WTC11 (cell line): ENCODE measurements at regions not wholly inside any gene's neighbourhood (a gene's known extent, or its start where the extent isn't known, plus 50 kb on each side); places are given as distances from the start of the nearest gene placed in this dataset.

Experiments
- ATAC-seq: fragments of 200-7000 bp; cut with Tn5 transposase; 2 replicates; pipeline ENCODE4 v1.10.0; 2021; ENCODE audit warnings: mild to moderate bottlenecking, moderate library complexity
- CTCF ChIA-PET: fragments of 300-600 bp; sonication (Branson Sonifier 250); formaldehyde crosslinking; loops from one replicate; lab custom pipeline; 2021; ENCODE audit warnings: antibody characterized with exemption; lab: Charles Lee
- POLR2A ChIA-PET: fragments of 350-600 bp; sonication (Branson Sonifier 250); formaldehyde crosslinking; loops from one replicate; lab custom pipeline; 2021; ENCODE audit warnings: antibody characterized with exemption; lab: Charles Lee
- DNase-seq: peaks from one replicate; pipeline ENCODE4 v3.0.0; 2021; ENCODE audit warnings: low spot score
- H3K27ac Mint-ChIP-seq: 2 replicates; pipeline ENCODE4 v1.8.0; 2021; ENCODE audit warnings: mixed read lengths
- H3K27me3 Mint-ChIP-seq: 2 replicates; pipeline ENCODE4 v1.8.0; 2021; ENCODE audit warnings: low read depth, mild to moderate bottlenecking, moderate library complexity, mixed read lengths
- H3K36me3 Mint-ChIP-seq: 2 replicates; pipeline ENCODE4 v1.8.0; 2021; ENCODE audit warnings: mixed read lengths
- H3K4me1 Mint-ChIP-seq: 2 replicates; pipeline ENCODE4 v1.8.0; 2022; ENCODE audit warnings: mixed read lengths
- H3K4me3 Mint-ChIP-seq: 2 replicates; pipeline ENCODE4 v1.8.0; 2021; ENCODE audit warnings: mild to moderate bottlenecking, moderate library complexity, mixed read lengths
- H3K9me3 Mint-ChIP-seq: 2 replicates; pipeline ENCODE4 v1.8.0; 2021; ENCODE audit warnings: mixed read lengths
- ETV6 ChIP-seq: sonication (generic); formaldehyde crosslinking; IDR thresholded peaks from 2 replicates; pipeline ENCODE4 v1.8.1; 2022; ENCODE audit warnings: mild to moderate bottlenecking, missing genetic modification reagents
- OVOL2 ChIP-seq: fragments of 250-450 bp; sonication (Bioruptor Pico); IDR thresholded peaks from 2 replicates; pipeline ENCODE4 v1.9.0; 2021; ENCODE audit warnings: mild to moderate bottlenecking, borderline replicate concordance
- TEAD1 ChIP-seq: sonication (generic); formaldehyde crosslinking; IDR thresholded peaks from 2 replicates; pipeline ENCODE4 v1.8.0; 2022; ENCODE audit warnings: mild to moderate bottlenecking, missing genetic modification reagents
- TP53 ChIP-seq: sonication (generic); formaldehyde crosslinking; IDR thresholded peaks from 2 replicates; pipeline ENCODE4 v1.8.1; 2023; ENCODE audit warnings: mild to moderate bottlenecking, missing genetic modification reagents
- ZBTB21 ChIP-seq: sonication (generic); formaldehyde crosslinking; IDR thresholded peaks from 2 replicates; pipeline ENCODE4 v1.8.1; 2023; ENCODE audit warnings: mild to moderate bottlenecking, missing genetic modification reagents, borderline replicate concordance
- ZNF219 ChIP-seq: sonication (generic); formaldehyde crosslinking; IDR thresholded peaks from 2 replicates; pipeline ENCODE4 v1.8.0; 2023; ENCODE audit warnings: missing genetic modification reagents, mild to moderate bottlenecking, borderline replicate concordance
- ZNF396 ChIP-seq: fragments of 250-450 bp; sonication (Bioruptor Pico); IDR thresholded peaks from 2 replicates; pipeline ENCODE4 v1.8.0; 2021; ENCODE audit warnings: mild to moderate bottlenecking, moderate library complexity, borderline replicate concordance
- TF ChIP-seq, protein P1 (sequence below): sonication (generic); formaldehyde crosslinking; IDR thresholded peaks from 2 replicates; pipeline ENCODE4 v1.8.1; 2022; ENCODE audit warnings: missing genetic modification reagents, borderline replicate concordance
- TF ChIP-seq, protein P2 (sequence below): fragments of 200-600 bp; IDR thresholded peaks from 2 replicates; pipeline ENCODE4 v1.8.0; 2022; ENCODE audit warnings: antibody characterized with exemption
- TF ChIP-seq, protein P3 (sequence below): sonication (generic); formaldehyde crosslinking; IDR thresholded peaks from 2 replicates; pipeline ENCODE4 v1.8.0; 2023; ENCODE audit warnings: mild to moderate bottlenecking, missing genetic modification reagents
- TF ChIP-seq, protein P4 (sequence below): sonication (generic); formaldehyde crosslinking; IDR thresholded peaks from 2 replicates; pipeline ENCODE4 v1.8.1; 2023; ENCODE audit warnings: mild to moderate bottlenecking, missing genetic modification reagents, borderline replicate concordance

DNA sequence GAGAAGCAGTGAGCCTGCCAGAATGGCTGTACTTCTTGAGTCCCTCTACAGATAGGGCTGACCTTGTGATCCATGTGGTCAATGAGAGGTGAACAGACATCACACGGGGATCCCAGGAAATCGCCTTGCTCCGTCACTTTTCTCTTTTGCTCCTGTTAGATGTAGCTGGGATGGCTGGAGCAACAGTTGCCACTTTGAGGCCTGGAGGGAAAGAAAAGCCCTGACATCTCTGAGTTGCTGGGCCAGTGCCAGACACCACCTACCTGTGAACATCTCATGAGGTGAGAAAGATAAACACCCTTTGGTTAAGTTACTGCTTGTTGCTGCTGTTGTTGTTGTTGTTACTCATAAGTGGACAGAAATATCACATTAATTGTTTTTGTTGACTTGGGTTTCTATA, 840.3 kb downstream of the TBC1D22A start (continued):
- TF ChIP-seq, protein P1, sequence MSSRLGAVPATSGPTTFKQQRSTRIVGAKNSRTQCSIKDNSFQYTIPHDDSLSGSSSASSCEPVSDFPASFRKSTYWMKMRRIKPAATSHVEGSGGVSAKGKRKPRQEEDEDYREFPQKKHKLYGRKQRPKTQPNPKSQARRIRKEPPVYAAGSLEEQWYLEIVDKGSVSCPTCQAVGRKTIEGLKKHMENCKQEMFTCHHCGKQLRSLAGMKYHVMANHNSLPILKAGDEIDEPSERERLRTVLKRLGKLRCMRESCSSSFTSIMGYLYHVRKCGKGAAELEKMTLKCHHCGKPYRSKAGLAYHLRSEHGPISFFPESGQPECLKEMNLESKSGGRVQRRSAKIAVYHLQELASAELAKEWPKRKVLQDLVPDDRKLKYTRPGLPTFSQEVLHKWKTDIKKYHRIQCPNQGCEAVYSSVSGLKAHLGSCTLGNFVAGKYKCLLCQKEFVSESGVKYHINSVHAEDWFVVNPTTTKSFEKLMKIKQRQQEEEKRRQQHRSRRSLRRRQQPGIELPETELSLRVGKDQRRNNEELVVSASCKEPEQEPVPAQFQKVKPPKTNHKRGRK (CRISPR knock-in tag), result no peak
- TF ChIP-seq, protein P2, sequence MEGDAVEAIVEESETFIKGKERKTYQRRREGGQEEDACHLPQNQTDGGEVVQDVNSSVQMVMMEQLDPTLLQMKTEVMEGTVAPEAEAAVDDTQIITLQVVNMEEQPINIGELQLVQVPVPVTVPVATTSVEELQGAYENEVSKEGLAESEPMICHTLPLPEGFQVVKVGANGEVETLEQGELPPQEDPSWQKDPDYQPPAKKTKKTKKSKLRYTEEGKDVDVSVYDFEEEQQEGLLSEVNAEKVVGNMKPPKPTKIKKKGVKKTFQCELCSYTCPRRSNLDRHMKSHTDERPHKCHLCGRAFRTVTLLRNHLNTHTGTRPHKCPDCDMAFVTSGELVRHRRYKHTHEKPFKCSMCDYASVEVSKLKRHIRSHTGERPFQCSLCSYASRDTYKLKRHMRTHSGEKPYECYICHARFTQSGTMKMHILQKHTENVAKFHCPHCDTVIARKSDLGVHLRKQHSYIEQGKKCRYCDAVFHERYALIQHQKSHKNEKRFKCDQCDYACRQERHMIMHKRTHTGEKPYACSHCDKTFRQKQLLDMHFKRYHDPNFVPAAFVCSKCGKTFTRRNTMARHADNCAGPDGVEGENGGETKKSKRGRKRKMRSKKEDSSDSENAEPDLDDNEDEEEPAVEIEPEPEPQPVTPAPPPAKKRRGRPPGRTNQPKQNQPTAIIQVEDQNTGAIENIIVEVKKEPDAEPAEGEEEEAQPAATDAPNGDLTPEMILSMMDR, result no peak

DNA sequence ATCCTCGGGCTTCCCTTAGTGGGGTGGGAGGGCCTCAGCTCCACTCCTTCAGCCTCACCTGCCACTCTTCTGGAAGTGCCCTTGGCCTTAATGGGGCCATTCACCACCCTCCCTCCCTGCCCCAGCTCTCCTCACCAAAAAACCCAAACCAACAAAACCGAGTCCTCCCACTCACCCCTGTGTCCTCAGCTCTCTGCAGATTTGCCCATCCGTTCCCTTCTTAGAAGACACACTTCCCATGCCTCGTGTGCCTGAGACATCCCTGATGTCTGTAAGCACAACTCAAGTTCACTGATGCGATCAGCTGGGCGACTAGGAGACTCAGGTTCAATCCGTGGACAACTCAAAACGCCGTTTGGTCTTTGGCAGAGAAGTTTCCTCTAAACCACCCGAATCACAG, 839.2 kb downstream of the TBC1D22A start:
- H3K36me3 Mint-ChIP-seq, result peaks cover 4% of the 10 kb centered on the region; the same call in 1 of the 2 replicates
- DNase-seq, result no peak
- peaks cover 14% of the 10 kb centered on the region for H3K9me3 Mint-ChIP-seq
- H3K4me1 Mint-ChIP-seq, result peaks cover 24% of the 10 kb centered on the region
- H3K27me3 Mint-ChIP-seq, result peaks cover 3% of the 10 kb centered on the region
- no peak for ATAC-seq
- CTCF ChIA-PET, result no interaction called here
- no peak overlapping the region for H3K4me3 Mint-ChIP-seq
- no peak overlapping the region for H3K27ac Mint-ChIP-seq
- POLR2A ChIA-PET, result no interaction called here
- TF ChIP-seq TP53 (CRISPR knock-in tag) (no peak), TEAD1 (CRISPR knock-in tag) (no peak), ZNF219 (CRISPR knock-in tag) (no peak), ETV6 (CRISPR knock-in tag) (no peak)

DNA sequence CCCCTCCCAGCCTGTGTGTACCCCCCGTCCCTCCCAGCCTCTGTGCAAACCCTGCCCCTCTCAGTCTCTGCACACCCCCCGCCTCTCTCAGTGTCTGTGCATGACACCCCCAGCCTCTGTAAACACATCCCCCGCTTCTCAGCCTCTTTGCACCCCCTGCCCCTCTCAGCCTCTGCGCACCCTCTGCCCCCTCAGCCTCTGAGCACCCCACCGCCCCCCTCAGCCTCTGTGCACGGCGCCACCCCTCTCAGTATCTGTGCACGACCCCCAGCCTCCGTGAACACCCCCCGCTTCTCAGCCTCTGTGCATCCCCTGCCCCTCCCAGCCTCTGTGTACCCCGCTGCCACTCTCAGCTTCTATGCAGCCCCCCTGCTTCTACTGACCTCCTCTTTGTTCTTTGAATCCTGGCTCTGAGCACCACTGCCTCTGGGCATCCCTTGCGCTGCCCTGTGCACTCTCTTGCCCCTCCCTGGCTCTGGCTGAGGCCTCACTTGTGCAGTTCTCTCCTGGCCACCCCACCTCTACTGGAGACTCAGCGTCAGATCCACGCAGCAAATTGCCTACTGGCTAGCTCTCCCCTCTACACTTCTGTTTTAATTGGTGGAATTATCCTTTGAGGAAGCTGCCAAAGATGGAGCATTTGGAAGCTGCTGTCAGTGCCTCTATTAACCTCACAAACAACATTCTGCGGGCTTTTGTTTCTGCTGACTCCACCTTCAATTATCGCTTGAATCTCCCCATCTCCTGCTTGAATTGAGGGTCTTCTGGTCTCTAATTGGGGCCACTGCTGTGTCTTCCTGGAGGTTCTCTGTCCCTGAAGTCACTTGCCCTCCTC, 838.6 kb downstream of the TBC1D22A start:
- ATAC-seq, result no peak
- no peak for TF ChIP-seq ZNF396 (CRISPR knock-in tag)
- TF ChIP-seq, protein P3, sequence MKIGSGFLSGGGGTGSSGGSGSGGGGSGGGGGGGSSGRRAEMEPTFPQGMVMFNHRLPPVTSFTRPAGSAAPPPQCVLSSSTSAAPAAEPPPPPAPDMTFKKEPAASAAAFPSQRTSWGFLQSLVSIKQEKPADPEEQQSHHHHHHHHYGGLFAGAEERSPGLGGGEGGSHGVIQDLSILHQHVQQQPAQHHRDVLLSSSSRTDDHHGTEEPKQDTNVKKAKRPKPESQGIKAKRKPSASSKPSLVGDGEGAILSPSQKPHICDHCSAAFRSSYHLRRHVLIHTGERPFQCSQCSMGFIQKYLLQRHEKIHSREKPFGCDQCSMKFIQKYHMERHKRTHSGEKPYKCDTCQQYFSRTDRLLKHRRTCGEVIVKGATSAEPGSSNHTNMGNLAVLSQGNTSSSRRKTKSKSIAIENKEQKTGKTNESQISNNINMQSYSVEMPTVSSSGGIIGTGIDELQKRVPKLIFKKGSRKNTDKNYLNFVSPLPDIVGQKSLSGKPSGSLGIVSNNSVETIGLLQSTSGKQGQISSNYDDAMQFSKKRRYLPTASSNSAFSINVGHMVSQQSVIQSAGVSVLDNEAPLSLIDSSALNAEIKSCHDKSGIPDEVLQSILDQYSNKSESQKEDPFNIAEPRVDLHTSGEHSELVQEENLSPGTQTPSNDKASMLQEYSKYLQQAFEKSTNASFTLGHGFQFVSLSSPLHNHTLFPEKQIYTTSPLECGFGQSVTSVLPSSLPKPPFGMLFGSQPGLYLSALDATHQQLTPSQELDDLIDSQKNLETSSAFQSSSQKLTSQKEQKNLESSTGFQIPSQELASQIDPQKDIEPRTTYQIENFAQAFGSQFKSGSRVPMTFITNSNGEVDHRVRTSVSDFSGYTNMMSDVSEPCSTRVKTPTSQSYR (CRISPR knock-in tag), result no peak
- TF ChIP-seq ZBTB21 (CRISPR knock-in tag), result no peak
- TF ChIP-seq OVOL2, result no peak
- TF ChIP-seq, protein P4, sequence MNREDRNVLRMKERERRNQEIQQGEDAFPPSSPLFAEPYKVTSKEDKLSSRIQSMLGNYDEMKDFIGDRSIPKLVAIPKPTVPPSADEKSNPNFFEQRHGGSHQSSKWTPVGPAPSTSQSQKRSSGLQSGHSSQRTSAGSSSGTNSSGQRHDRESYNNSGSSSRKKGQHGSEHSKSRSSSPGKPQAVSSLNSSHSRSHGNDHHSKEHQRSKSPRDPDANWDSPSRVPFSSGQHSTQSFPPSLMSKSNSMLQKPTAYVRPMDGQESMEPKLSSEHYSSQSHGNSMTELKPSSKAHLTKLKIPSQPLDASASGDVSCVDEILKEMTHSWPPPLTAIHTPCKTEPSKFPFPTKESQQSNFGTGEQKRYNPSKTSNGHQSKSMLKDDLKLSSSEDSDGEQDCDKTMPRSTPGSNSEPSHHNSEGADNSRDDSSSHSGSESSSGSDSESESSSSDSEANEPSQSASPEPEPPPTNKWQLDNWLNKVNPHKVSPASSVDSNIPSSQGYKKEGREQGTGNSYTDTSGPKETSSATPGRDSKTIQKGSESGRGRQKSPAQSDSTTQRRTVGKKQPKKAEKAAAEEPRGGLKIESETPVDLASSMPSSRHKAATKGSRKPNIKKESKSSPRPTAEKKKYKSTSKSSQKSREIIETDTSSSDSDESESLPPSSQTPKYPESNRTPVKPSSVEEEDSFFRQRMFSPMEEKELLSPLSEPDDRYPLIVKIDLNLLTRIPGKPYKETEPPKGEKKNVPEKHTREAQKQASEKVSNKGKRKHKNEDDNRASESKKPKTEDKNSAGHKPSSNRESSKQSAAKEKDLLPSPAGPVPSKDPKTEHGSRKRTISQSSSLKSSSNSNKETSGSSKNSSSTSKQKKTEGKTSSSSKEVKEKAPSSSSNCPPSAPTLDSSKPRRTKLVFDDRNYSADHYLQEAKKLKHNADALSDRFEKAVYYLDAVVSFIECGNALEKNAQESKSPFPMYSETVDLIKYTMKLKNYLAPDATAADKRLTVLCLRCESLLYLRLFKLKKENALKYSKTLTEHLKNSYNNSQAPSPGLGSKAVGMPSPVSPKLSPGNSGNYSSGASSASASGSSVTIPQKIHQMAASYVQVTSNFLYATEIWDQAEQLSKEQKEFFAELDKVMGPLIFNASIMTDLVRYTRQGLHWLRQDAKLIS, result no peak
- no peak for DNase-seq
- ChIA-PET CTCF (no interaction called here), POLR2A (no interaction called here)
- Mint-ChIP-seq H3K4me3 (no peak overlapping the region), H3K9me3 (peaks cover 14% of the 10 kb centered on the region), H3K27me3 (peaks cover 3% of the 10 kb centered on the region), H3K27ac (no peak overlapping the region), H3K4me1 (peaks cover 24% of the 10 kb centered on the region), H3K36me3 (peaks cover 4% of the 10 kb centered on the region; the same call in 1 of the 2 replicates)
